HL-60 (cell line): ENCODE measurements at regions not wholly inside any gene's neighbourhood (a gene's known extent, or its start where the extent isn't known, plus 50 kb on each side); places are given as distances from the start of the nearest gene placed in this dataset.

Source experiments
- GABPA ChIP-seq: IDR thresholded peaks from 2 replicates; pipeline ENCODE4 v1.6.1; 2012; ENCODE audit warnings: low read depth
- POLR2AphosphoS5 ChIP-seq: IDR thresholded peaks from 2 replicates; pipeline ENCODE4 v1.6.1; 2012; ENCODE audit warnings: low read depth
- SPI1 ChIP-seq: IDR thresholded peaks from 2 replicates; pipeline ENCODE4 v1.6.1; 2012; ENCODE audit warnings: low read depth, mild to moderate bottlenecking, borderline replicate concordance
- TF ChIP-seq, protein P1 (sequence below): IDR thresholded peaks from one replicate; pipeline ENCODE4 v1.5.1; 2011; ENCODE audit warnings: low read length, control low read depth, inconsistent platforms; ENCODE audit not compliant: insufficient read depth
- TF ChIP-seq, protein P2 (sequence below): IDR thresholded peaks from 2 replicates; pipeline ENCODE4 v1.6.1; 2012; ENCODE audit warnings: low read depth; ENCODE audit not compliant: insufficient replicate concordance

DNA sequence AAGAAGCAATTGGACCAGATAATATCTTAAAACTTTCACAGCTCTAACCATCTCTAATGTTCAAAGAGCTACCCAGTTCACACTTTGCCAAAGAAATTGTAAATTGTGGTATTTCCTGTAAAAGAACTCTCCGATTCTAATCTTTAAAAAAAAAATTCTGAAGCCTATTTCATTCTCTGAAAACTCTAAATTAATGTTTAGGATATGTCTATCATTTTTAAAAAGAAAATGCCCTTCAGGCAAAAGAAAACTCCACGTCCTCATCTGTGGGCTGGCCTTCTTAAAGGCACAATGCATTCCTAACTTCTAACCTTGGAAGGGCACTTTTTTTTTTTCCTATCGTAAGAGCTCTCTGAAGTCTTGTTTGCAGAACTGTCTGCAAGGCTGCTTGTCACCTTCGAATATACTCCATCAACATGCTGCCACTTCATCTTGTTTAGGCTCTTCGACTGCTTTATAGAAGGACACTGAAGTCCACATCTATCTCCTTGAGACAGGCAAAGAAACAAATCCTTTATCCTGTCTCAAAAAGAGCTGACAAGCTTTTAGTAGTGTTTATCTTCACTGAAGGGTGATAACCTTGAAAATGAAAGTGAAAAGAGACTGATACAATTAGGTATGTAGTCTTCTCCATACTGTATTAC lies 124.3 kb upstream of the SLC39A10 start:
- TF ChIP-seq, protein P1, sequence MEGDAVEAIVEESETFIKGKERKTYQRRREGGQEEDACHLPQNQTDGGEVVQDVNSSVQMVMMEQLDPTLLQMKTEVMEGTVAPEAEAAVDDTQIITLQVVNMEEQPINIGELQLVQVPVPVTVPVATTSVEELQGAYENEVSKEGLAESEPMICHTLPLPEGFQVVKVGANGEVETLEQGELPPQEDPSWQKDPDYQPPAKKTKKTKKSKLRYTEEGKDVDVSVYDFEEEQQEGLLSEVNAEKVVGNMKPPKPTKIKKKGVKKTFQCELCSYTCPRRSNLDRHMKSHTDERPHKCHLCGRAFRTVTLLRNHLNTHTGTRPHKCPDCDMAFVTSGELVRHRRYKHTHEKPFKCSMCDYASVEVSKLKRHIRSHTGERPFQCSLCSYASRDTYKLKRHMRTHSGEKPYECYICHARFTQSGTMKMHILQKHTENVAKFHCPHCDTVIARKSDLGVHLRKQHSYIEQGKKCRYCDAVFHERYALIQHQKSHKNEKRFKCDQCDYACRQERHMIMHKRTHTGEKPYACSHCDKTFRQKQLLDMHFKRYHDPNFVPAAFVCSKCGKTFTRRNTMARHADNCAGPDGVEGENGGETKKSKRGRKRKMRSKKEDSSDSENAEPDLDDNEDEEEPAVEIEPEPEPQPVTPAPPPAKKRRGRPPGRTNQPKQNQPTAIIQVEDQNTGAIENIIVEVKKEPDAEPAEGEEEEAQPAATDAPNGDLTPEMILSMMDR, result no peak
- TF ChIP-seq, protein P2, sequence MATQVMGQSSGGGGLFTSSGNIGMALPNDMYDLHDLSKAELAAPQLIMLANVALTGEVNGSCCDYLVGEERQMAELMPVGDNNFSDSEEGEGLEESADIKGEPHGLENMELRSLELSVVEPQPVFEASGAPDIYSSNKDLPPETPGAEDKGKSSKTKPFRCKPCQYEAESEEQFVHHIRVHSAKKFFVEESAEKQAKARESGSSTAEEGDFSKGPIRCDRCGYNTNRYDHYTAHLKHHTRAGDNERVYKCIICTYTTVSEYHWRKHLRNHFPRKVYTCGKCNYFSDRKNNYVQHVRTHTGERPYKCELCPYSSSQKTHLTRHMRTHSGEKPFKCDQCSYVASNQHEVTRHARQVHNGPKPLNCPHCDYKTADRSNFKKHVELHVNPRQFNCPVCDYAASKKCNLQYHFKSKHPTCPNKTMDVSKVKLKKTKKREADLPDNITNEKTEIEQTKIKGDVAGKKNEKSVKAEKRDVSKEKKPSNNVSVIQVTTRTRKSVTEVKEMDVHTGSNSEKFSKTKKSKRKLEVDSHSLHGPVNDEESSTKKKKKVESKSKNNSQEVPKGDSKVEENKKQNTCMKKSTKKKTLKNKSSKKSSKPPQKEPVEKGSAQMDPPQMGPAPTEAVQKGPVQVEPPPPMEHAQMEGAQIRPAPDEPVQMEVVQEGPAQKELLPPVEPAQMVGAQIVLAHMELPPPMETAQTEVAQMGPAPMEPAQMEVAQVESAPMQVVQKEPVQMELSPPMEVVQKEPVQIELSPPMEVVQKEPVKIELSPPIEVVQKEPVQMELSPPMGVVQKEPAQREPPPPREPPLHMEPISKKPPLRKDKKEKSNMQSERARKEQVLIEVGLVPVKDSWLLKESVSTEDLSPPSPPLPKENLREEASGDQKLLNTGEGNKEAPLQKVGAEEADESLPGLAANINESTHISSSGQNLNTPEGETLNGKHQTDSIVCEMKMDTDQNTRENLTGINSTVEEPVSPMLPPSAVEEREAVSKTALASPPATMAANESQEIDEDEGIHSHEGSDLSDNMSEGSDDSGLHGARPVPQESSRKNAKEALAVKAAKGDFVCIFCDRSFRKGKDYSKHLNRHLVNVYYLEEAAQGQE, result no peak
- no peak for TF ChIP-seq POLR2AphosphoS5
- no peak for TF ChIP-seq GABPA
- no peak for TF ChIP-seq SPI1
